ENCODE measurements at regions not wholly inside any gene's neighbourhood (a gene's known extent, or its start where the extent isn't known, plus 50 kb on each side); places are given as distances from the start of the nearest gene placed in this dataset.
"Not testable (repeated sequence)": the region's sequence is repeated elsewhere in the genome, so short reads cannot be mapped to it uniquely, and the experiment has no call there.

DNA sequence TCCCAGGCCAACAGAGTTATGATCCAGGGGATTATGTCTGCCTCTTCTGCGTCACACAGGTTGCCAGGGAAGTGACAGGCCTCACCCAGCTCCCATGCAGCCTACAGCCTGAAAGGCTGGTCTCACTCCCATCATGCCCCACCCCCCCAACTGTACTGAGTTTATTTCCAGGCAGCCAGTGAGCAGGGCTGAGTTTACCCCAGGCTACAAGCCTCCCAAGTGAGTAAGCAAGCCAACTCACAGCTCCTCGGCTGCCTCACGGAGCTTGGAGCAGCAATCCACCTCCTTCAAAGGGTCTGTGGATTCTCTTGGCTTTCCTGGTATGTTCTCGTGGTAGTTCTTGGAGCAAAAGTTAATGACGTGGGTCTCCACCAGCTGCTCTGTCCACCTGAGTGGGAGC is 1147.6 kb upstream of the ADGRL4 start:
- no peaks in the 10 kb centered on the region for H3K9me3 ChIP-seq
- no peak overlapping the region for H3K4me3 ChIP-seq
- TF ChIP-seq, protein P1, sequence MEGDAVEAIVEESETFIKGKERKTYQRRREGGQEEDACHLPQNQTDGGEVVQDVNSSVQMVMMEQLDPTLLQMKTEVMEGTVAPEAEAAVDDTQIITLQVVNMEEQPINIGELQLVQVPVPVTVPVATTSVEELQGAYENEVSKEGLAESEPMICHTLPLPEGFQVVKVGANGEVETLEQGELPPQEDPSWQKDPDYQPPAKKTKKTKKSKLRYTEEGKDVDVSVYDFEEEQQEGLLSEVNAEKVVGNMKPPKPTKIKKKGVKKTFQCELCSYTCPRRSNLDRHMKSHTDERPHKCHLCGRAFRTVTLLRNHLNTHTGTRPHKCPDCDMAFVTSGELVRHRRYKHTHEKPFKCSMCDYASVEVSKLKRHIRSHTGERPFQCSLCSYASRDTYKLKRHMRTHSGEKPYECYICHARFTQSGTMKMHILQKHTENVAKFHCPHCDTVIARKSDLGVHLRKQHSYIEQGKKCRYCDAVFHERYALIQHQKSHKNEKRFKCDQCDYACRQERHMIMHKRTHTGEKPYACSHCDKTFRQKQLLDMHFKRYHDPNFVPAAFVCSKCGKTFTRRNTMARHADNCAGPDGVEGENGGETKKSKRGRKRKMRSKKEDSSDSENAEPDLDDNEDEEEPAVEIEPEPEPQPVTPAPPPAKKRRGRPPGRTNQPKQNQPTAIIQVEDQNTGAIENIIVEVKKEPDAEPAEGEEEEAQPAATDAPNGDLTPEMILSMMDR (IDR thresholded peaks at IDR 0.05), result no peak
- TF ChIP-seq POLR2A (IDR thresholded peaks at IDR 0.05), result no peak
- no peaks in the 10 kb centered on the region for H3K36me3 ChIP-seq
- H3K27ac ChIP-seq, result no peak overlapping the region
- no peaks in the 10 kb centered on the region for H3K27me3 ChIP-seq
- DNase-seq, result no peak
- H3K4me1 ChIP-seq, result no peaks in the 10 kb centered on the region

DNA sequence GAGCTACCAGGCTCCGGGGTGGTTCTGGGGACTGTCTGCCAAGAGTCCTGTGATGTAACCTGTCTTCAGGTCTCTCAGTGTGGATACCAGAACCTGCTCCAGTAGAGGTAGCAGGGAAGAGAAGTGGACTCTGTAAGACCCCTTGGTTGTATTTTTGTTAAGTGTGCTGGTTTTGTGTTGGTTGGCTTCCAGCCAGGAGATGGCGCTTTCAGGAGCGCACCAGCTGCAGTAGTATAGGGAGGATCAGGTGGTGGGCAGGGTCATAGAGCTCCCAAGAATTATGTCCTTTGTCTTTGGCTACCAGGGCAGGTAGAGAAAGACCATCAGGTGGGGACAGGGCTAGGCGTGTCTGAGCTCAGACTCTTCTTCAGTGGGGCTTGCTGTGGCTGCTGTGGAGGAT is 1147.2 kb upstream of the ADGRL4 start:
- TF ChIP-seq, protein P1 (IDR thresholded peaks at IDR 0.05), result no peak
- TF ChIP-seq POLR2A (IDR thresholded peaks at IDR 0.05), result no peak
- Histone ChIP-seq H3K27me3 (no peaks in the 10 kb centered on the region), H3K36me3 (no peaks in the 10 kb centered on the region), H3K27ac (no peak overlapping the region), H3K4me3 (no peak overlapping the region), H3K4me1 (no peaks in the 10 kb centered on the region), H3K9me3 (no peaks in the 10 kb centered on the region)
- DNase-seq, result no peak

DNA sequence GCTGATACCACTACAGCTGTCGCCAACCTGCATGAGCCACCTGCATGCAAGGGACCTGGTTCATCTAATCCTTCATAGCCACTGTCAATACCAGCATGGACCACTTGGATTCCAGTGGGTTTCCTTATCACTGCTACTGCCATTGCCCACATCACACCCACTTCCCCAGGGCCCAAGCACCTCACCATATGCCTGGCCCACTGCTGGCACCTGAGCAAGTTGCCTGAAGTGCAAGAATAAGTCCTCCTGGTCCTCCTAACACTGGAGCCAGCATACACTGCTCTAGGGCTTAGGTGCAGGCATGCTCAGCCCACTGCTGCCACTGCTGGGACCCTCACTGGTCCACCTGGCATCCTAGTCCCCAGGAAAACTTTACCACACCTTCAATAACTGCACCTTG is 1136.8 kb upstream of the ADGRL4 start:
- Histone ChIP-seq H3K27ac (no peak overlapping the region), H3K4me3 (no peak overlapping the region), H3K9me3 (peaks cover 0 to 4% (median 0%) of the 10 kb centered on the region in 4 donors), H3K4me1 (no peaks in the 10 kb centered on the region), H3K36me3 (no peaks in the 10 kb centered on the region), H3K27me3 (no peaks in the 10 kb centered on the region)
- TF ChIP-seq, protein P1 (IDR thresholded peaks at IDR 0.05), result no peak
- no peak for TF ChIP-seq POLR2A (IDR thresholded peaks at IDR 0.05)
- DNase-seq, result no peak

DNA sequence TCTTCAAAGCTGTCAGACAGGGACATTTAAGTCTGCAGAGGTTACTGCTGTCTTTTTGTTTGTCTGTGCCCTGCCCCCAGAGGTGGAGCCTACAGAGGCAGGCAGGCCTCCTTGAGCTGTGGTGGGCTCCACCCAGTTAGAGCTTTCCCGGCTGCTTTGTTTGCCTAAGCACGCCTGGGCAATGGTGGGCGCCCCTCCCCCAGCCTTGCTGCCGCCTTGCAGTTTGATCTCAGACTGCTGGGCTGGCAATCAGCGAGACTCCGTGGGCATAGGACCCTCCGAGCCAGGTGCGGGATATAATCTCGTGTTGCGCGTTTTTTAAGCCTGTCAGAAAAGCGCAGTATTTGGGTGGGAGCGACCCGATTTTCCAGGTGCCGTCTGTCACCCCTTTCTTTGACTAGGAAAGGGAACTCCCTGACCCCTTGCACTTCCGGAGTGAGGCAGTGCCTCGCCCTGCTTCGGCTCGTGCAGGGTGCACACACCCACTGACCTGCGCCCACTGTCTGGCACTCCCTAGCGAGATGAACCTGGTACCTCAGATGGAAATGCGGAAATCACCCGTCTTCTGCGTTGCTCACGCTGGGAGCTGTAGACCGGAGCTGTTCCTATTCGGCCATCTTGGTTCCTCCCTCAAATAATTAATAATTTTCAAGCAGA is 1131.5 kb upstream of the ADGRL4 start:
- H3K36me3 ChIP-seq, H3K27ac ChIP-seq, H3K4me1 ChIP-seq, H3K9me3 ChIP-seq, H3K4me3 ChIP-seq, DNase-seq, H3K27me3 ChIP-seq: not testable (repeated sequence)

DNA sequence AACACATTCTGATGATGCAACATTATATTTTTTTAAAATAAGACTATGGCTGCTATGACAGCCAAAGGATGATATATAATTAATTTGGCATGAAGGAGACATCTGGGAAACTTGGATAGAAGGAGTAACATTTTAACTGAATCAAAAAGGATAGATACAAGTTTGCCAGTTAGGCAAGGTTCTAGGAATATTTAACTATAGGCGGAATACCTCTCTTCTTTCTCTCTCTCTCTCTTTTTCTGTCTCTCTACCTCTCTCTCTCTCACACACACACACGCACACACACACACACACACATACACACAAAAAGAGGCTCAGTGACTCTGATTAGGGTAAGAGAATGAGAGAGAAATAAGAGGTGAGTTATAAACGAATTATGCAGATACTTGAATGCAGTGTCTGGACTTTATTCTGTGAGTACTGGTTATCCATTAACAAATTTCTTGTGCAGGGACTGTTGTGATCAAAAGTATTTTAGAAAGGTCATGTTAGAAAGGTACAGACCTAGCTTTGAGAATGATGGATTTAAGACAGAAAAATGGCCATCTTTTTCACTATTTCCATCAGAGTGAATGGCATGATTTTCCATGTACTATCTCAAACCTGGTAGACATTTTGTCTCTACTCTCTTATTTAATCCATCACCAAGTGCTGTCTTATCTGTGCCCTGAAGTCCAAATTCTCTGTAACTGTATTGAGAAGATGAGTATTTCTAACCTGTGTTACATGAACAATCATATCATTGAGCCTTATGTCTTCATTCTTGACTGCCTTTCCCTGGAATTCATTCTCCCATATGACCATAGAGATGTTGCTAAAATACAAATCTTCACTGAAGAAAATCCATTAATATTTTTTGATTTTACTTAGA is 1106.9 kb upstream of the ADGRL4 start:
- H3K27ac ChIP-seq, result no peak overlapping the region
- H3K4me1 ChIP-seq, result no peaks in the 10 kb centered on the region
- TF ChIP-seq, protein P1 (IDR thresholded peaks at IDR 0.05), result no peak
- no peak for TF ChIP-seq POLR2A (IDR thresholded peaks at IDR 0.05)
- H3K36me3 ChIP-seq, result no peaks in the 10 kb centered on the region
- H3K27me3 ChIP-seq, result no peaks in the 10 kb centered on the region
- DNase-seq, result no peak
- H3K9me3 ChIP-seq, result peaks cover 0 to 3% (median 0%) of the 10 kb centered on the region in 4 donors
- no peak overlapping the region for H3K4me3 ChIP-seq

DNA sequence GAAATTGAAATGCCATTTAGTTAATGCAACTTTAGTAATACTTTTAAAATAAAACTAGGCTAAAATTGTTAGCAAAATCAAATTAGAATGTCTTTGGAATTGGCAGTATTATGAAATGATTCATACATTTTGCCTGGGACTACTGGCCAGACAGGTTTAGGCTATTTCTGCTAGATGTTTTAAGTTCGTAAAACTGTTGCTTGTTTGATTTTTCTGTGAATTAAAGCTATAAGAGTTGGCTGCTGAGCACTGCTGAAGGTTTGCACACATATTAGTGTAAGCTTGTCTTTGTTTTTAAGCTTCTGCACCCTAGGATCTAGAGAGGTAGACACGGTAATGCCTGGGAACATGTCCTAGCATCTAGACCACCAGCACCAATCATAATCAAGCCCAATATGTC is 1094.6 kb upstream of the ADGRL4 start:
- no peak for DNase-seq
- H3K4me3 ChIP-seq, result no peak overlapping the region
- H3K36me3 ChIP-seq, result no peaks in the 10 kb centered on the region
- H3K9me3 ChIP-seq, result peaks cover 0 to 8% (median 0%) of the 10 kb centered on the region in 4 donors
- no peaks in the 10 kb centered on the region for H3K4me1 ChIP-seq
- H3K27me3 ChIP-seq, result no peaks in the 10 kb centered on the region
- H3K27ac ChIP-seq, result no peak overlapping the region
- TF ChIP-seq POLR2A (IDR thresholded peaks at IDR 0.05), result no peak
- TF ChIP-seq, protein P1 (IDR thresholded peaks at IDR 0.05), result no peak
